Fibroblast of lung (primary cell): ENCODE measurements at regions not wholly inside any gene's neighbourhood (a gene's known extent, or its start where the extent isn't known, plus 50 kb on each side); places are given as distances from the start of the nearest gene placed in this dataset.

Experiments used
- EZH2 ChIP-seq: IDR thresholded peaks from 2 replicates; pipeline ENCODE4 v1.5.1; 2012; ENCODE audit warnings: low read length, control low read depth, mild to moderate bottlenecking; ENCODE audit errors: missing control alignments
- TF ChIP-seq, protein P1 (sequence below), 2 donors: IDR thresholded peaks in 1 of 2; conservative IDR thresholded peaks in 1 of 2; 1 replicate in 1 of 2; 2 replicates in 1 of 2; pipeline ENCODE4 v1.5.1; 2011 to 2012; ENCODE audit warnings: low read length in 2 of 2, control low read depth in 1 of 2, inconsistent platforms in 1 of 2, low read depth in 1 of 2, mild to moderate bottlenecking in 1 of 2

- TF ChIP-seq EZH2, result no peak
- TF ChIP-seq, protein P1, sequence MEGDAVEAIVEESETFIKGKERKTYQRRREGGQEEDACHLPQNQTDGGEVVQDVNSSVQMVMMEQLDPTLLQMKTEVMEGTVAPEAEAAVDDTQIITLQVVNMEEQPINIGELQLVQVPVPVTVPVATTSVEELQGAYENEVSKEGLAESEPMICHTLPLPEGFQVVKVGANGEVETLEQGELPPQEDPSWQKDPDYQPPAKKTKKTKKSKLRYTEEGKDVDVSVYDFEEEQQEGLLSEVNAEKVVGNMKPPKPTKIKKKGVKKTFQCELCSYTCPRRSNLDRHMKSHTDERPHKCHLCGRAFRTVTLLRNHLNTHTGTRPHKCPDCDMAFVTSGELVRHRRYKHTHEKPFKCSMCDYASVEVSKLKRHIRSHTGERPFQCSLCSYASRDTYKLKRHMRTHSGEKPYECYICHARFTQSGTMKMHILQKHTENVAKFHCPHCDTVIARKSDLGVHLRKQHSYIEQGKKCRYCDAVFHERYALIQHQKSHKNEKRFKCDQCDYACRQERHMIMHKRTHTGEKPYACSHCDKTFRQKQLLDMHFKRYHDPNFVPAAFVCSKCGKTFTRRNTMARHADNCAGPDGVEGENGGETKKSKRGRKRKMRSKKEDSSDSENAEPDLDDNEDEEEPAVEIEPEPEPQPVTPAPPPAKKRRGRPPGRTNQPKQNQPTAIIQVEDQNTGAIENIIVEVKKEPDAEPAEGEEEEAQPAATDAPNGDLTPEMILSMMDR (conservative IDR thresholded peaks at IDR 0.05 in 1 of 2, IDR thresholded peaks at IDR 0.05 in 1 of 2; ENCODE audit: low read depth in 1 of 2, low read length in 2 of 2), result no peak
These were observed 96.3 kb upstream of the TNFSF11 start for GRCh38 chr13:42477596-42478190.
